ENCODE measurements at regions not wholly inside any gene's neighbourhood (a gene's known extent, or its start where the extent isn't known, plus 50 kb on each side); places are given as distances from the start of the nearest gene placed in this dataset.

GRCh38 chr20:56925082-56925830 lies 296.1 kb downstream of the TFAP2C start:
- DNase-seq (ENCODE audit: low spot score): peak; percentile 14

GRCh38 chr20:56925831-56926170 lies 296.7 kb downstream of the TFAP2C start:
- no peak for DNase-seq (ENCODE audit: low spot score)

- DNase-seq (ENCODE audit: low spot score): no peak
Measured at GRCh38 chr20:56926501-56926900, 297.4 kb downstream of the TFAP2C start.

GRCh38 chr20:56927127-56927526 lies 298.0 kb downstream of the TFAP2C start:
- no peak for DNase-seq (ENCODE audit: low spot score)

- DNase-seq (ENCODE audit: low spot score): no peak
Measured at GRCh38 chr20:56928007-56928406, 298.9 kb downstream of the TFAP2C start.

- no peak for DNase-seq (ENCODE audit: low spot score)
Measured at GRCh38 chr20:56929606-56930005, 300.5 kb downstream of the TFAP2C start.

GRCh38 chr20:56930876-56931275 lies 301.8 kb downstream of the TFAP2C start:
- no peak for DNase-seq (ENCODE audit: low spot score)

GRCh38 chr20:56932575-56933330 lies 303.6 kb downstream of the TFAP2C start:
- no peak for DNase-seq (ENCODE audit: low spot score)

- no peak for DNase-seq (ENCODE audit: low spot score)
Measured at GRCh38 chr20:56933331-56933698, 304.2 kb downstream of the TFAP2C start.

- no peak for DNase-seq (ENCODE audit: low spot score)
Measured at GRCh38 chr20:56934888-56935287, 305.8 kb downstream of the TFAP2C start.

GRCh38 chr20:56940466-56940865 lies 311.4 kb downstream of the TFAP2C start:
- no peak for DNase-seq (ENCODE audit: low spot score)

- DNase-seq (ENCODE audit: low spot score): no peak
Measured at GRCh38 chr20:56941101-56941686, 312.1 kb downstream of the TFAP2C start.

GRCh38 chr20:56943946-56944945 lies 315.1 kb downstream of the TFAP2C start:
- DNase-seq (ENCODE audit: low spot score): no peak

GRCh38 chr20:56945057-56945456 lies 316.0 kb downstream of the TFAP2C start:
- no peak for DNase-seq (ENCODE audit: low spot score)

- DNase-seq (ENCODE audit: low spot score): no peak
Measured at GRCh38 chr20:56945901-56946300, 316.8 kb downstream of the TFAP2C start.

GRCh38 chr20:56949318-56949717 lies 317.1 kb downstream of the BMP7 start:
- no peak for DNase-seq (ENCODE audit: low spot score)

GRCh38 chr20:56952258-56953047 lies 314.0 kb downstream of the BMP7 start:
- DNase-seq (ENCODE audit: low spot score): no peak

GRCh38 chr20:56953048-56953586 lies 313.3 kb downstream of the BMP7 start:
- no peak for DNase-seq (ENCODE audit: low spot score)

- DNase-seq (ENCODE audit: low spot score): no peak
Measured at GRCh38 chr20:56954797-56955196, 311.6 kb downstream of the BMP7 start.

GRCh38 chr20:56955680-56956079 lies 310.8 kb downstream of the BMP7 start:
- no peak for DNase-seq (ENCODE audit: low spot score)

GRCh38 chr20:56956534-56956933 lies 309.9 kb downstream of the BMP7 start:
- no peak for DNase-seq (ENCODE audit: low spot score)

All from AG08396 (cell line).